Ovary (tissue), 7 donors: ENCODE measurements at regions not wholly inside any gene's neighbourhood (a gene's known extent, or its start where the extent isn't known, plus 50 kb on each side); places are given as distances from the start of the nearest gene placed in this dataset.
A peak's percentile ranks its signal among the peaks of the same experiment; 100 is the strongest.

Experiments
- DNase-seq, 5 donors: peaks; one replicate each; pipeline ENCODE4 v3.0.0-alpha.2; 2019 to 2020
- H3K27ac ChIP-seq, 2 donors: fragments of 200-600 bp; one replicate each; pipeline versions ENCODE4 v1.5.1 to v1.8.0; 2019 to 2022
- H3K27me3 ChIP-seq: fragments of 200-600 bp; one replicate; pipeline ENCODE4 v1.8.0; 2022
- H3K36me3 ChIP-seq: fragments of 200-600 bp; sonication (generic); one replicate; pipeline ENCODE4 v1.5.1; 2019
- H3K4me1 ChIP-seq: one replicate; pipeline ENCODE4 v1.8.1; 2013; ENCODE audit warnings: mild to moderate bottlenecking, moderate library complexity; ENCODE audit not compliant: insufficient read depth
- H3K4me3 ChIP-seq: fragments of 200-600 bp; sonication (generic); one replicate; pipeline ENCODE4 v1.5.1; 2017
- H3K9me3 ChIP-seq, 2 donors: fragments of 200-600 bp in 1 of 2; sonication (generic) in 1 of 2; one replicate each; pipeline versions ENCODE4 v1.5.1 to v1.8.1; 2013 to 2019; ENCODE audit warnings: mild to moderate bottlenecking in 1 of 2, moderate library complexity in 1 of 2
- CTCF ChIP-seq, 3 donors: fragments of 450-650 bp in 2 of 3; fragments of 200-600 bp in 1 of 3; IDR thresholded peaks; one replicate each; pipeline versions ENCODE4 v1.5.1 to v1.8.0; 2016 to 2022; ENCODE audit warnings: antibody characterized with exemption in 3 of 3, mild to moderate bottlenecking in 1 of 3
- EP300 ChIP-seq: sonication (generic); formaldehyde crosslinking; IDR thresholded peaks from one replicate; pipeline ENCODE4 v1.6.1; 2017; ENCODE audit warnings: antibody characterized with exemption
- POLR2A ChIP-seq: fragments of 450-650 bp; IDR thresholded peaks from one replicate; pipeline ENCODE4 v1.6.1; 2017; ENCODE audit warnings: antibody characterized with exemption, mild to moderate bottlenecking, moderate library complexity
- WGBS, 3 donors: extraction: QIAGEN DNeasy Blood & Tissue Kit in 1 of 3; methylation state at CpG; one replicate each; pipeline versions ENCODE4 v1.1.5 to v1.1.7; 2013 to 2017; 5-methylcytosine and 5-hydroxymethylcytosine counted together
- intact Hi-C, 4 donors: fragments of 100-400 bp; cut with DNase I; formaldehyde crosslinking; loops; one replicate each; pipeline versions ENCODE4 v1.11.0 to v1.15.1; 2022 to 2023
- donor health status: DM: no; HTN: no; CAD: no; lungs with moderate emphysema.
- donor health status: DM: no; HTN: no; CAD: no.
- donor health status: Bipolar disorder and iron deficiency.
- donor health status: DM: no; HTN: no; CAD: no.
- donor health status: DM: yes; HTN: yes; CAD: no.

GRCh38 chr7:46685051-46685450 lies 764.0 kb upstream of the IGFBP3 start:
- Histone ChIP-seq H3K27me3 (no peaks in the 10 kb centered on the region), H3K36me3 (no peaks in the 10 kb centered on the region), H3K4me1 (peaks cover 3% of the 10 kb centered on the region), H3K27ac (no peak overlapping the region), H3K4me3 (no peak overlapping the region), H3K9me3 (no peaks in the 10 kb centered on the region)
- no peak for DNase-seq
- TF ChIP-seq POLR2A: no peak
- TF ChIP-seq CTCF (IDR thresholded peaks at IDR 0.05): no peak
- no peak for TF ChIP-seq EP300
- WGBS, 3 donors: 77 to 80% (median 79%) methylated on average over 2 of the region's 2 CpGs
- intact Hi-C loops: no loop called here

GRCh38 chr7:46682836-46683624 lies 762.0 kb upstream of the IGFBP3 start:
- no peaks in the 10 kb centered on the region for H3K36me3 ChIP-seq
- WGBS, 3 donors: 78 to 93% (median 85%) methylated on average over 7 of the region's 7 CpGs
- TF ChIP-seq CTCF (IDR thresholded peaks at IDR 0.05) (no peak), EP300 (no peak), POLR2A (no peak)
- H3K4me3 ChIP-seq: no peak overlapping the region
- H3K27me3 ChIP-seq: no peaks in the 10 kb centered on the region
- DNase-seq: no peak
- H3K9me3 ChIP-seq: no peaks in the 10 kb centered on the region
- intact Hi-C loops: no loop called here
- H3K27ac ChIP-seq: no peak overlapping the region
- peaks cover 3% of the 10 kb centered on the region for H3K4me1 ChIP-seq

- Histone ChIP-seq H3K9me3 (no peaks in the 10 kb centered on the region), H3K27ac (no peak overlapping the region), H3K36me3 (no peaks in the 10 kb centered on the region), H3K4me1 (peaks cover 3% of the 10 kb centered on the region), H3K4me3 (no peak overlapping the region), H3K27me3 (no peaks in the 10 kb centered on the region)
- peak in 4 of 5 donors; percentile 20 to 56 (median 30) for DNase-seq
- intact Hi-C loops: no loop called here
- no peak for TF ChIP-seq CTCF (IDR thresholded peaks at IDR 0.05)
- TF ChIP-seq EP300: no peak
- TF ChIP-seq POLR2A: no peak
- 31 to 36% (median 34%) methylated on average over 12 of the region's 12 CpGs for WGBS, 3 donors
Measured at GRCh38 chr7:46681865-46682503, 760.9 kb upstream of the IGFBP3 start.

- DNase-seq: no peak
- Histone ChIP-seq H3K4me1 (peaks cover 3% of the 10 kb centered on the region), H3K27me3 (no peaks in the 10 kb centered on the region), H3K27ac (no peak overlapping the region), H3K4me3 (no peak overlapping the region), H3K9me3 (no peaks in the 10 kb centered on the region), H3K36me3 (no peaks in the 10 kb centered on the region)
- intact Hi-C loops: no loop called here
- TF ChIP-seq EP300: no peak
- no peak for TF ChIP-seq POLR2A
- no peak for TF ChIP-seq CTCF (IDR thresholded peaks at IDR 0.05)
- 86 to 90% (median 88%) methylated on average over 7 of the region's 7 CpGs for WGBS, 3 donors
Measured at GRCh38 chr7:46680147-46680546, 759.1 kb upstream of the IGFBP3 start.
